ENCODE measurements at regions not wholly inside any gene's neighbourhood (a gene's known extent, or its start where the extent isn't known, plus 50 kb on each side); places are given as distances from the start of the nearest gene placed in this dataset.

GRCh38 chr19:27741236-27741635 is 1471.7 kb downstream of the UQCRFS1 start:
- Histone ChIP-seq H3K36me3 (ENCODE audit: control insufficient read depth, insufficient read depth, low read length) (0 out of 2 replicates have a peak, but pooled peaks cover 1% of the 10 kb centered on the region), H3K4me3 (ENCODE audit: low read depth, low read length) (no peak overlapping the region), H3K27me3 (ENCODE audit: control insufficient read depth, insufficient read depth, low read length) (no peaks in the 10 kb centered on the region)
- ChIA-PET CTCF (no interaction called here), POLR2A (no interaction called here)
- DNase-seq (ENCODE audit: low read depth): no peak
- TF ChIP-seq CTCF (IDR thresholded peaks at IDR 0.05; ENCODE audit: insufficient read depth, low read depth, low read length): no peak

GRCh38 chr19:27740396-27740795 is 1472.6 kb downstream of the UQCRFS1 start:
- Histone ChIP-seq H3K36me3 (ENCODE audit: control insufficient read depth, insufficient read depth, low read length) (0 out of 2 replicates have a peak, but pooled peaks cover 1% of the 10 kb centered on the region), H3K4me3 (ENCODE audit: low read depth, low read length) (no peak overlapping the region), H3K27me3 (ENCODE audit: control insufficient read depth, insufficient read depth, low read length) (no peaks in the 10 kb centered on the region)
- no peak for TF ChIP-seq CTCF (IDR thresholded peaks at IDR 0.05; ENCODE audit: insufficient read depth, low read depth, low read length)
- ChIA-PET POLR2A (no interaction called here), CTCF (no interaction called here)
- DNase-seq (ENCODE audit: low read depth): no peak

GRCh38 chr19:27738569-27739193 is 1474.3 kb downstream of the UQCRFS1 start:
- POLR2A ChIA-PET: no interaction called here
- H3K27me3 ChIP-seq (ENCODE audit: control insufficient read depth, insufficient read depth, low read length): no peaks in the 10 kb centered on the region
- no peak for DNase-seq (ENCODE audit: low read depth)
- 0 out of 2 replicates have a peak, but pooled peaks cover 1% of the 10 kb centered on the region for H3K36me3 ChIP-seq (ENCODE audit: control insufficient read depth, insufficient read depth, low read length)
- CTCF ChIA-PET: no interaction called here
- no peak overlapping the region for H3K4me3 ChIP-seq (ENCODE audit: low read depth, low read length)
- TF ChIP-seq CTCF (IDR thresholded peaks at IDR 0.05; ENCODE audit: insufficient read depth, low read depth, low read length): no peak

- no peaks in the 10 kb centered on the region for H3K27me3 ChIP-seq (ENCODE audit: control insufficient read depth, insufficient read depth, low read length)
- DNase-seq (ENCODE audit: low read depth): no peak
- H3K4me3 ChIP-seq (ENCODE audit: low read depth, low read length): no peak overlapping the region
- CTCF ChIA-PET: no interaction called here
- POLR2A ChIA-PET: no interaction called here
- no peak for TF ChIP-seq CTCF (IDR thresholded peaks at IDR 0.05; ENCODE audit: insufficient read depth, low read depth, low read length)
- H3K36me3 ChIP-seq (ENCODE audit: control insufficient read depth, insufficient read depth, low read length): 0 out of 2 replicates have a peak, but pooled peaks cover 1% of the 10 kb centered on the region
These were observed 1476.7 kb downstream of the UQCRFS1 start for GRCh38 chr19:27736225-27736624.

- DNase-seq (ENCODE audit: low read depth): no peak
These were observed 1477.6 kb downstream of the UQCRFS1 start for GRCh38 chr19:27735314-27735713.

More at GRCh38 chr19:27735314-27735713, 1477.6 kb downstream of the UQCRFS1 start:
- TF ChIP-seq CTCF (IDR thresholded peaks at IDR 0.05; ENCODE audit: insufficient read depth, low read depth, low read length): no peak
- POLR2A ChIA-PET: no interaction called here
- CTCF ChIA-PET: no interaction called here
- Histone ChIP-seq H3K4me3 (ENCODE audit: low read depth, low read length) (no peak overlapping the region), H3K36me3 (ENCODE audit: control insufficient read depth, insufficient read depth, low read length) (0 out of 2 replicates have a peak, but pooled peaks cover 1% of the 10 kb centered on the region), H3K27me3 (ENCODE audit: control insufficient read depth, insufficient read depth, low read length) (no peaks in the 10 kb centered on the region)

Data from BJ (cell line).